Right lobe of liver (tissue), 6 donors: ENCODE measurements at regions not wholly inside any gene's neighbourhood (a gene's known extent, or its start where the extent isn't known, plus 50 kb on each side); places are given as distances from the start of the nearest gene placed in this dataset.

Source experiments
- ATAC-seq, 4 donors: fragments of 200-7000 bp; cut with Tn5 transposase; one replicate each; pipeline ENCODE4 v1.9.1; 2020; ENCODE audit warnings: mild to moderate bottlenecking in 4 of 4, moderate library complexity in 4 of 4
- DNase-seq, 3 donors: peaks; one replicate each; pipeline ENCODE4 v3.0.0-alpha.2; 2020
- H3K27ac ChIP-seq, 3 donors: fragments of 200-600 bp; one replicate each; pipeline ENCODE4 v1.8.0; 2022
- H3K27me3 ChIP-seq, 2 donors: fragments of 200-600 bp; one replicate each; pipeline ENCODE4 v1.8.0; 2022
- H3K36me3 ChIP-seq, 4 donors: fragments of 200-600 bp; sonication (generic) in 1 of 4; one replicate each; pipeline versions ENCODE4 v1.5.1 to v1.8.0; 2017 to 2022; ENCODE audit warnings: control low read depth in 1 of 4
- H3K4me1 ChIP-seq, 4 donors: fragments of 200-600 bp; sonication (generic) in 1 of 4; one replicate each; pipeline versions ENCODE4 v1.5.1 to v1.8.0; 2017 to 2022; ENCODE audit warnings: control low read depth in 1 of 4
- H3K4me3 ChIP-seq, 3 donors: fragments of 200-600 bp; one replicate each; pipeline ENCODE4 v1.8.0; 2022
- H3K9me3 ChIP-seq, 4 donors: fragments of 200-600 bp; sonication (generic) in 1 of 4; one replicate each; pipeline versions ENCODE4 v1.5.1 to v1.8.0; 2017 to 2022; ENCODE audit warnings: control low read depth in 1 of 4
- POLR2A ChIP-seq: fragments of 450-650 bp; IDR thresholded peaks from one replicate; pipeline ENCODE4 v1.6.1; 2017; ENCODE audit warnings: antibody characterized with exemption, mild to moderate bottlenecking
- WGBS: methylation state at CpG from one replicate; pipeline ENCODE4 v1.1.6; 2018; ENCODE audit warnings: low coverage, low lambda C conversion rate; ENCODE audit not compliant: insufficient coverage; ENCODE audit errors: missing lambda C conversion rate; 5-methylcytosine and 5-hydroxymethylcytosine counted together
- intact Hi-C, 2 donors: fragments of 100-400 bp; cut with DNase I; formaldehyde crosslinking; loops; one replicate each; pipeline versions ENCODE4 v1.11.2 to v1.14.1; 2022
- TF ChIP-seq, protein P1 (sequence below), 4 donors: fragments of 200-600 bp in 3 of 4; fragments of 450-650 bp in 1 of 4; IDR thresholded peaks; one replicate each; pipeline versions ENCODE4 v1.5.1 to v1.8.0; 2016 to 2022; ENCODE audit warnings: antibody characterized with exemption in 4 of 4, mild to moderate bottlenecking in 2 of 4
- donor health status: DM: no; HTN: yes; CAD: no.
- donor health status: DM: no; HTN: no; CAD: no.
- donor health status: DM: no; HTN: no; CAD: no.
- donor health status: DM: no; HTN: yes; CAD: no.
- donor health status: DM: no; HTN: yes; CAD: no.

DNA sequence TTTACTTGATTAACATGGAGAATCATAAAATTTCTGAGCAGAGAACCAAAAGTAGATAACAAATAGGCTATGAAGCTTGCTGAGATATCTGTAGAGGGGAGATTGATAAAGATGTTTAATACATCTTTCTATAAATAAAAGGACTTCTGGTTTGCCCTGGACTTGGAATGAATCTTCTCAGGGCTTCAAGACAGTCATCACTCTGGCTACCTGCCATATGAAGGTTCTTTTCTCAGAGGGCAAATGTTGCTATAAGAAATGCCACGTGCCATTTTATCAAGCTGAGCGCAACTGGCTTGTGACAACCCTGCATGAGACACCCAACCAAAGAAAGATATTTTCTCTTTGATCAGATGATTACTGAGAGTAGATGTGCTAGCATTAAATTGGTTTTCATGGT is 192.5 kb downstream of the WNT5A start:
- no peak for TF ChIP-seq POLR2A
- TF ChIP-seq, protein P1, sequence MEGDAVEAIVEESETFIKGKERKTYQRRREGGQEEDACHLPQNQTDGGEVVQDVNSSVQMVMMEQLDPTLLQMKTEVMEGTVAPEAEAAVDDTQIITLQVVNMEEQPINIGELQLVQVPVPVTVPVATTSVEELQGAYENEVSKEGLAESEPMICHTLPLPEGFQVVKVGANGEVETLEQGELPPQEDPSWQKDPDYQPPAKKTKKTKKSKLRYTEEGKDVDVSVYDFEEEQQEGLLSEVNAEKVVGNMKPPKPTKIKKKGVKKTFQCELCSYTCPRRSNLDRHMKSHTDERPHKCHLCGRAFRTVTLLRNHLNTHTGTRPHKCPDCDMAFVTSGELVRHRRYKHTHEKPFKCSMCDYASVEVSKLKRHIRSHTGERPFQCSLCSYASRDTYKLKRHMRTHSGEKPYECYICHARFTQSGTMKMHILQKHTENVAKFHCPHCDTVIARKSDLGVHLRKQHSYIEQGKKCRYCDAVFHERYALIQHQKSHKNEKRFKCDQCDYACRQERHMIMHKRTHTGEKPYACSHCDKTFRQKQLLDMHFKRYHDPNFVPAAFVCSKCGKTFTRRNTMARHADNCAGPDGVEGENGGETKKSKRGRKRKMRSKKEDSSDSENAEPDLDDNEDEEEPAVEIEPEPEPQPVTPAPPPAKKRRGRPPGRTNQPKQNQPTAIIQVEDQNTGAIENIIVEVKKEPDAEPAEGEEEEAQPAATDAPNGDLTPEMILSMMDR (IDR thresholded peaks at IDR 0.05): no peak
- no peak overlapping the region for H3K27ac ChIP-seq
- WGBS: 50% methylated on average over 1 of the region's 2 CpGs
- H3K36me3 ChIP-seq: no peaks in the 10 kb centered on the region
- DNase-seq (no peak), ATAC-seq (no peak)
- H3K9me3 ChIP-seq: no peaks in the 10 kb centered on the region
- no peaks in the 10 kb centered on the region for H3K4me1 ChIP-seq
- intact Hi-C loops: no loop called here
- H3K27me3 ChIP-seq: no peaks in the 10 kb centered on the region
- H3K4me3 ChIP-seq: no peak overlapping the region

DNA sequence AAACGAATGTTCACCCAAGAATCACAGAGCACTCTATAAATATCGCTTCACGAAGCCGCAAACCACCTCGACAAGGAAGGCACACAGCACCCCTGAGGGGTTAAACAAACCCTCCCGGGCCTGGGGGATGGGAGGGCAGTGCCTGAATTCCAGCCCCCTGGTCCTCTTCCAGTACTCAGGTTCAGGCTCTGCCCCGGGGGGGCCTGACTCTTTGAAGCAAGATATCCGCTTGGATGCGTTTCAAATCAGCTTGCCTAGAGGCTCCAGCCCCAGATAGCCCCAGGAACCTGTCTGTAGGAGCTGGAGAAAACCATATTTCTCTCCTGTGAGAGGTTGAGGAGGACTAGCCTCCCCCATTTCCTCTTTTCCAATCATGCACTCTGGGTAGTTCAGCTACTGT is 194.7 kb downstream of the WNT5A start:
- no peak for DNase-seq
- intact Hi-C loops: no loop called here
- H3K27me3 ChIP-seq: no peaks in the 10 kb centered on the region
- no peaks in the 10 kb centered on the region for H3K36me3 ChIP-seq
- no peak overlapping the region for H3K4me3 ChIP-seq
- TF ChIP-seq, protein P1 (IDR thresholded peaks at IDR 0.05): no peak
- no peak for TF ChIP-seq POLR2A
- no peak for ATAC-seq
- H3K9me3 ChIP-seq: no peaks in the 10 kb centered on the region
- 40% methylated on average over 5 of the region's 9 CpGs for WGBS
- no peak overlapping the region for H3K27ac ChIP-seq
- H3K4me1 ChIP-seq: no peaks in the 10 kb centered on the region

DNA sequence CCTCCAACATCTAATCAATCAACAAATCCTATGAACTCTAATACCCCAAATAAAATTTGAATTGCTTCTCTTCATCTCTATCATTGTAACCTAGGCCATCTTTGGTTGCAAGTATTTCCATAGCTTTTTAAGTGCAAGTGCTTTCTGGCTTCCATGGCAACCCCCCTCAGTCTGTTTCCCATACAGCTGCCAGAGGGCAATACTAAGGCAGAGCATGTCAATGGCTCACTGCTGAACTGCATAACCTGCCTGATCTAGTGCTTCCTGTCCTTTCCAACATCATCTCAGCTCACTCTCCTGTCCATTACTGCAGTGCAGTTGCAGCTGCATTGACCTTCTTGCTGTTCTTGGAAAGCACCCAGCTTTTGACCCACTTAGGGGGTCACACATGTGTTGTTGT is 198.4 kb downstream of the WNT5A start:
- Histone ChIP-seq H3K4me3 (no peak overlapping the region), H3K4me1 (no peaks in the 10 kb centered on the region), H3K9me3 (no peaks in the 10 kb centered on the region), H3K36me3 (no peaks in the 10 kb centered on the region), H3K27ac (no peak overlapping the region), H3K27me3 (no peaks in the 10 kb centered on the region)
- TF ChIP-seq, protein P1 (IDR thresholded peaks at IDR 0.05): no peak
- TF ChIP-seq POLR2A: no peak
- no peak for ATAC-seq
- DNase-seq: no peak
- intact Hi-C loops: no loop called here

DNA sequence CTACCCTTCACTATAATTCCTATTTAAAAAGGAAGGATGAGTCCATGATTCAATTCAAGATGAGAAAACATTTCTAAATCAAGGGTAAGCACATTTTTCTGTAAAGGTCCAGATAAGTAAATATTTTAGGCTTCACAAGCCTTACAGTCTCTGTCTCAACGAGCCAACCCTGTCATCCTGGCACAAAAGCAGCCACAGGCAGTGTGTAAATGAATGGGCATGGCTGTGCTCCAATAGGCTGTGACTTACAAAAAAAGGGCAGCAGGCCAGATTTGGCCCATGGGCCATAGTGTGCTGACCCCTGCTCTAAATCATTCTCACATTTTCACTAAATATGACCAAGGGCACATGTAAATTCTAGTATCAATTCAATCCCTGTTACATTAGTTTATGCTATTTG is 200.4 kb downstream of the WNT5A start:
- WGBS: 21% methylated on average over 1 of the region's 1 CpG
- no peaks in the 10 kb centered on the region for H3K36me3 ChIP-seq
- intact Hi-C loops: no loop called here
- no peaks in the 10 kb centered on the region for H3K27me3 ChIP-seq
- H3K9me3 ChIP-seq: no peaks in the 10 kb centered on the region
- TF ChIP-seq, protein P1 (IDR thresholded peaks at IDR 0.05): no peak
- TF ChIP-seq POLR2A: no peak
- no peak overlapping the region for H3K27ac ChIP-seq
- H3K4me3 ChIP-seq: no peak overlapping the region
- DNase-seq: no peak
- H3K4me1 ChIP-seq: no peaks in the 10 kb centered on the region
- no peak for ATAC-seq

DNA sequence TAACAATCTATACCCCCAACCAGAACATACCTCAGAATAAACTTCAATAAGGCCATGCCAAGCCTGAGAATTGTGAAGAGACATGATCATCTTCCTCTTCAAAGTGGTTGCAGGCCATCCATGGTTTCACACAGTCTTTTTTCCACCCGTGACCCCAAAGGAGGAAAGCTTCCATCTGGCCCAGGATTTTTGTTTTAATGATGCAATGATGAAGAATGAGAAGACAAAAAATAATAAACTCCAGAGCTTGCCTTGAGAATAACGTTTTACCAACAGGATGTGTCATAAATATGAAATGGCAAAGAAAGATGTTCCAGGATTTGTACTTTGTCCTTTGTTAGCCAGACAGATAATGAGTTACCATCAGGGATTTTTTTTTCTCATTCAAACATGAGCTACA is 201.9 kb downstream of the WNT5A start:
- ATAC-seq (no peak), DNase-seq (no peak)
- 29% methylated on average over 2 of the region's 2 CpGs for WGBS
- Histone ChIP-seq H3K9me3 (no peaks in the 10 kb centered on the region), H3K36me3 (no peaks in the 10 kb centered on the region), H3K4me1 (no peaks in the 10 kb centered on the region), H3K4me3 (no peak overlapping the region), H3K27me3 (no peaks in the 10 kb centered on the region), H3K27ac (no peak overlapping the region)
- intact Hi-C loops: no loop called here
- no peak for TF ChIP-seq POLR2A
- TF ChIP-seq, protein P1 (IDR thresholded peaks at IDR 0.05): no peak
